ENCODE measurements at regions not wholly inside any gene's neighbourhood (a gene's known extent, or its start where the extent isn't known, plus 50 kb on each side); places are given as distances from the start of the nearest gene placed in this dataset.
A peak's percentile ranks its signal among the peaks of the same experiment; 100 is the strongest.
"Not testable (repeated sequence)": the region's sequence is repeated elsewhere in the genome, so short reads cannot be mapped to it uniquely, and the experiment has no call there.

DNA sequence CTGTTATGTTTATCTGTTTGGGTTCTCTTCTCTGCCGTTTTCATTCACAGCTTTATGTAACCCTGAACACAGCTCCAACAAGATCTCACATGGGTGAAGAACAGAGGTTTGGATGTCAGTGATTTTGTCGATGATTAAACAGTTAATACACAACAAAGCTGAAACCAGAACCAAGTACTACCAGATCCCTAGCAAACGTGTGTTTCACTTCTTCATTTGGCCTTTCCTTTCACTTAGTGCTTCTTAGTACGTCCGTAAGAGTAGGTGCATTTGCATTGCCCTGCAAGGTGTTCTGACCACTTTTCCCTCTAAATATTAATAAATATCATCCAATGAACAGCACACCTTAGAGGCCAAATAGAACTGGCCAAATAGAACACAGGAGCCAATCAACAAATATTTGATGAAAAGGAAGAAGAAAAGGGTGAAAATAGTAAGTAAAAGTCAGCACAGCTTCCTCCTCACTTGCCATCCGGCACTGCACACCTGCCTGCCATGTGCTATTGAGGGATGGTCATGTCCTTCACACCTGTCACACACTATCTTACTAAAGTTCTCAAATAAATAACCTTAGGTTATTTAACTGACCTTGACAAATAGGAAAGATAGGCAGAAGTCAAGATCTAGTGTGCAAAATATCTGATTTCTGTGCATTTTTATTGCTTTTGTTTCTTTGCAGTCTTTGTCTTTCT lies 252.6 kb upstream of the ANKRD30A start:
- no peak for DNase-seq (ENCODE audit: low read depth)

DNA sequence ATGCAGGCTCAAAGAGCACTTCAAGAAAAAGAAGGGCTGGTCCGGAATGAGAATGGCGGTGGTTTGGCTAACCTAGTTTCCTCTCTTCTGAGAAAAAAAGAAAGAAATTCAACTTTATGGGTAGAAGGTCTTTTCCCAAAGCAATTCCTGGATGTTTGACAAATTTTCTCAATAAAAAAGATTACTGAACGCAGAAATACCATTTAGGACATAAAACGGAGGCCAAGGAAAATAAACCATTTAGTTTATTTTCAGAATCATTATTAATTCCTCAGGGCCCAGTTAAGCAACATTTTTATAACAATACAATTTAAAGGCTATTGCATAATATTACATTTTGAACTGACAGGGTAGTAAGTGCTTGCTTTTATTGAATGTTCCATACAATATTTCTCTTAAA lies 284.6 kb upstream of the ANKRD30A start:
- DNase-seq (ENCODE audit: low read depth), result peak; percentile 25

DNA sequence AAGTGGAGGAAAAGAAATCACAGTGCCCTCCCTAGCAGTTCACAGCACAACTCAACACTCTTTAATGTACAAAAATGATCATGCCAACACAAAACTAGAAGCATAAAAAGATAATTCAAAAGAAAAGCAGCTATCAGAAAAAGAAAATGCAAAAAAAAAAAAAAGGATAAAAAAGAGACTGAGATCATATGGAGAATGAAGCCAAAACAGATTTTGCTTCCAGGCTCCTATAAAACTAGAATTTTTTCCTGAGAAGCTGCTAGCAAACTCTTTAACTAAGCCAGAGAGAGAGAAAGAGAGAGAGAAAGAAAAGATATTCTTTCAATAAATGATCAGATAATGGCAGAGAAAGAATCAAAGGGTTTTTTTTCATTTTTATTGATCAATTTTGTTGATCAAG lies 288.0 kb upstream of the ANKRD30A start:
- no peak for DNase-seq (ENCODE audit: low read depth)

DNA sequence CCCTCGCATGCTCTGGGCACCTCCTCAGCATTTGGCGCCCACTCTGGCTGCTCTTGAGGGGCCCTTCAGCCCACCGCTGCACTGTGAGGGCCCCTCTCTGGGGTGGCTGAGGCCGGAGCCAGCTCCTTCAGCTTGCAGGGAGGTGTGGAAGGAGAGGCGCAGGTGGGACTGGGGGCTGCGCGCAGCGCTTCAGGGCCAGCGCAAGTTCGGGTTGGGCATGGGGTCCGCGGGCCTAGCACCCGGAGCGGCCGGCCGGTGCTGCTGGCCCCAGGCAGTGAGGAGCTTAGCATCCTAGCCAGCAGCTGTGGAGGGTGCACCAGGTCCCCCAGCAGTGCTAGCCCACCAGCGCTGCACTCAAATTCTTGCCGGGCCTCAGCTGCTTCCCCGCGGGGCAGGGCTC lies 305.6 kb upstream of the ANKRD30A start:
- no peak for DNase-seq (ENCODE audit: low read depth)

DNA sequence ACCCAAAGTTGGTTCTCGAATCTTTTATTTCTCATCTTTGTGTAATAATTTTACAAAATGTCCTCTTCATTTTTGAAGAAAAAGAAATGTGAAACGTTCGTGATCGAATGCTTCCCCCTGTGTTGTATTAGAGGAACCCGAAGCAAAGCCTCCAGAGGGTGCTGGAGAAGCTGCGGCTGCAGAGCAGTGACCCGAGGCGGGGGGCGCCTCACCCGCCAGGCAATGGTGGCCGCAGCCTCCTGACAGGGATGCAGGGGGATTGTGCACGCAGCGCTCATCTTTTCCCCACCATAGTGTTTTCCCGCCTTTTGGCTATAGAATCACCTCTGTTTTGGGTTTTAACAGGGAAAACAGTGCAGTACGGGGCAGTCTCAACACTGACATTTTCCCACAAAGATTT lies 307.5 kb upstream of the ANKRD30A start:
- DNase-seq (ENCODE audit: low read depth), result no peak

DNA sequence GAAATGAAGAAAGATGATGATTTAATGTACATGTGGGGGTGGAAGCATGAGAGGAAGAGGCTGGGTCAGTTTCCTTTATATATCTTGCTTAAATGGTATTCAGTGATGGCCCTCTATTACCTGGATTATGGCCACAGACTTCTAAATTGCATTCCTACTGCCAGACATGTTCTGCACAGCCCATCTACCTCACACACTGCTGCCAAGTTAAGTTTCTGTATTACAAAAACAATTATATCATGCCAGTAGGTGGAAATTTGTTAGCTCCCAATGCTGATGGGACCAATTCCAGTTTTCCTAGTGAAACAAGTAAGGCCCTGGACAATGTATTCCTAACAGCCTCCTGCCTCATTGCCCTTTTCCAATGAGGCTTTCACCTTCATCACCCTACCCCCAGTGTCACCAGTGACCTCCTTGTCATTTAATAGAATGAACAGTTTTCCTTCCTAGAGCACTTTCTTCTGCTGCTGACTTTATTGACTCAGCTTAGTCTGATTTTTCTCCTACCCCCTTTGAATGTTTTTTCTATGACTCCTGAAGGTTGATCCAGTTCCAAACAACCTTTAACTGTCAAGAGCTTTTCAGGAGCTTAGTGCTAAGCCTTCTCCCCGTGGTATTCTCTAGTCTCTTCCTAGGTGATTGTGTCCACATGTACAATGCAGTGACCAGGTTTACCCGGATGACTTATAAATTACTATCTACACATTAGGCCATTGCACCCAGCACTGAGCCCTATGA lies 316.6 kb upstream of the ANKRD30A start:
- no peak for DNase-seq (ENCODE audit: low read depth)

DNA sequence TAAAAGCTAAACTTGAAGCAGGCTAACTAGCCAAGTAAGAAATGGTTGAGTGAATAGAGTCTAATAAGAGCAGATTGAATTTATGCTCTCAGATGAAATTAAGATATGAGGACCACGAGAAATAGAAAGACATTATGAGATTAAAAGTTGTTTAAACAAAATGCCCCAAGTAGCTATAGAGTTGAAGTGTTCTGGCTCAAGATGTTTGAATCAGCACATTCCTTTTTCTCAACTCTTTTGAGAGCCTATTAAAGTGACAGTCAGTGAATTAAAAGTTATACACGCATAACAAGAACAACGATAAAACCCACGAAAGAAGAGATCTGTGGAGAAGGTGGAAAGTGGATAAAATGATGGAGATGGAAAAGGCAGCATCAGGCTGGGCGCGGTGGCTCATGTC lies 322.2 kb upstream of the ANKRD30A start:
- no peak for DNase-seq (ENCODE audit: low read depth)

DNA sequence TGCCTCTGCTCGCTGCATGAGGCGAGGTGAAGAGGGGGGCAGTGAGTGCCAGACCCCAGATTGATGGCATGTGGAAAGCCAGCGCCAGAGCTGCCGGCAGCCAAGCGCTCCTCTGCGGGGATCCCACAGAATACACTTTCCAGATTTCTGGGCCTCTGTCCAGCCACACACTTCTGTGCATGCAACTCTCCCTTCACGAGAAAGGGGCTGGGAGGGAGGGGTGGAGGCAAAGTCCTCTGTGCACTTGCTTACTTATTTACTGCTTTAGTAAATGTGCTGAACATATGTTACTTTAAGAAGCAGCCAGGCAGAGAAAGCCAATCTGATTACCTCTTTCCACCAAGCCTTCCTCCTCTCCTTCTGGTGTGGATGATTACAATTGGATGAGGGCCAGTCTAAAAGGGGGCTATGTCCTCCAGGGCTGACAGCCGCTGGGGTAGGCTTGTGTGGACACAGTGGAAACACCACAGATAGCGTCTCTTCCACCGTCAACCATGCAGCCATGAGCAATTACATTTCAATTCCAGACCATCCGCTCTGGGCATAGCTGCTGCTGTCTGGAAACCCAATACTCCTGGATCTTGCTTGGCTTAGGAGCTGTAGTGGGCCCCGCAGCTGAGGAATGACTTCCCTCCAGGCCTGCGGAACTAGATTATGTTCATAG lies 322.8 kb upstream of the ANKRD30A start:
- DNase-seq (ENCODE audit: low read depth), result peak; percentile 30

DNA sequence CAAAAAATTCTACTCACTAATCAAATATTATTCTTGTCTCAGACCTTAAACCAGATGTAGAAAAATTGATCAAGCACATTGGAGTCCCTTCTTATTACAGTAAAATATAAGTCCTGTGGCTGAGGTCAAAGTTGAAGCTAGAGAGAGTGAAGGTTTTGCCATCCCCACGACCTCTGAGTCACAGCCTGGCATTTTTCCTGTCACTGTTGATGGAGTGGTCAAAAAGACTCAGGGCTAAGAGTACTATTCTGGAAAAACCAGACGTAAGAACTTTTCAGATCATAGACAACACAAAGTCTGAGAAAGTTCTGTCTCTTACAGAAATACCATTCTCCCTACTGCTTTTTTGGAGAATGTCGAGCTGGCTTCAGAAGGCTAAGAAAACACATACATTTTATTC lies 323.7 kb upstream of the ANKRD30A start:
- DNase-seq (ENCODE audit: low read depth), result no peak

DNA sequence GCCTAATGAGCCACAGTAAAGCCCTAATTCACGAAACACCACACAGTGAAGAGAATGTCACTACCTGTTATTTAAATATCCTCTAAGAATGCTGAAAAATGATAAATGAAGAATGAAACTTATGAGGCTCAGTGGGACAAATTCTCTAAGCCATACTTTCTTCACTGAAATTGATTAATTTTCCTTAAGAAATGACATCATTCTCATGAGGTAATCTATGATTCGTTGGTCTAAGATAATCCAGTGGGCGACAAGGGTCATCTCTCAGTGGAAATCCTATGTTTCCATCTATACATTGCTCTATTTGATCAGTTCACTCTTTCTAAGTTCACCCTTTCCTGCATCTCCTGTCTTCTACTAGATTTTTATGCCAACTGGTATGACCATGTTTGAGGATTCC lies 330.4 kb upstream of the ANKRD30A start:
- no peak for DNase-seq (ENCODE audit: low read depth)

DNA sequence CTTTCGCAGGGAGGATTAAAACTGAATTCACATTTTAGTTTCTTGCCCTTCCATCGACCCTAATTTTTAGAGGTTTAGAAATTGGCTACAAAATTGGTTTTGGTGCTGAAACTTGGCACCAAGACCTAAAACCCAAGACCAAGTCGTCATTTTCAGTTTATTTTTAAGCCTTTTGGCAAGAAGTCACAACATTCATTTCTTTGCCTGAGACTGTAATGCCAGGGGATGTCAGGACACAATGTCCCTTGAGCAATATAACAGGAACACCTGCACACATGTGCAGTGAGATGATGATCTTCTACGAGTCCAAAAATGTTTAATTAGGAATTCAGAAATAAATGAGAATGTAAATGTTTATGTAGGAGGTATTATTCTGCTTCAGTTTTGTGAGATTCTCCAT lies 335.4 kb upstream of the ANKRD30A start:
- no peak for DNase-seq (ENCODE audit: low read depth)

DNA sequence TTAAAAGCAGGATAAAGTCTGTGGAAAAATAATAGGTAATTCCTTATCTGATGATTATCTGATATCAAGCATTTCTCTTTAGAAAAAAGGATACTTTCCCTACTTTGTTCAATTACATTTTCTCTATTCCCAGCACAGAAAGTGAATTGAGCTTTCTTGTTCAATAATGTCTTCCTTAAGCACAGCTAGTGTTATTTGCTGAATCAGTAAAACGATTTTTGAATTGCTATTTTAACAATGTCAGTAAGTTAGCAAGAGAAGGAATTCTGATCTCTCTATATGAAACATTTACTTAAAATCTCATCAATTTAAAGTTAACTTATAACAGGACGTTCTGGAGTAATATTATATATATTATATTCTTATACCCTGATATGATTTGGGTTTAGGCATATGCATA lies 337.2 kb upstream of the ANKRD30A start:
- DNase-seq (ENCODE audit: low read depth), result no peak

DNA sequence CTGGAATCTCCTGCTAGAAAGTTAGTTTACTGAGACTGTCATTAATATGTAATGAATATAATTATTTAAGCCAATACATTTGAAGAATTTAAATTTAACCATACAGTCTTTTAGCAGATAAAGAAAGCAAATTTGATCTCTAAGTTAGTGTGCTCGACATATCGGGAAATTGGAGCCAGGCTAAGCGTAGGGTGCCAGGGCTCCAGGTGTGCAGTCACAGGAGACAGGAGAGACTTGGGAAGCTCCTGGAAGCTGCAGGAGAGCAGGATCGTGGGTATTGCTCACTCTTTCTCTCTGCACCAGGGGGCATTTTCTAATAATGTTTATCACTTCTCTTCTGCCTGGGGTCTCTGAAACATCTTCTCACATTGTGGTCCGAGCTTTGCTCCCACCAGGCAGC lies 342.0 kb upstream of the ANKRD30A start:
- no peak for DNase-seq (ENCODE audit: low read depth)

DNA sequence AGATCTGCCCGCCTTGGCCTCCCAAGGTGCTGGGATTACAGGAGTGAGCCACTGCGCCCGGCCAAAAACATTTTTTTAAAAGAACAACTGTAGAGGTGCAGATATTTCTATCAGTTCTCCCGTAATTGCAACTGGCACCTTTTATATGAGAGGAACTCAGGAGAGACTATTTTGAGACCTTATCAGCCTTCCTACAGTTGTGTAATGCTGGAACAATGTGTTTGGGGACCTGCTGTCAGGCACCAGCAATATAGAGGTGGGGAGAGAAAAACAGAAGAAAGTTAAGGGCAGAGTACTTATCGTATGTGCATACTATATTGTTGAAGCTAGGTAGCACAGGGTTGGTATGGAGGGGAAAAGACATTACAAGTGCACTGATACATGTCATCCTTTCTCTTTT lies 343.8 kb upstream of the ANKRD30A start:
- no peak for DNase-seq (ENCODE audit: low read depth)

DNA sequence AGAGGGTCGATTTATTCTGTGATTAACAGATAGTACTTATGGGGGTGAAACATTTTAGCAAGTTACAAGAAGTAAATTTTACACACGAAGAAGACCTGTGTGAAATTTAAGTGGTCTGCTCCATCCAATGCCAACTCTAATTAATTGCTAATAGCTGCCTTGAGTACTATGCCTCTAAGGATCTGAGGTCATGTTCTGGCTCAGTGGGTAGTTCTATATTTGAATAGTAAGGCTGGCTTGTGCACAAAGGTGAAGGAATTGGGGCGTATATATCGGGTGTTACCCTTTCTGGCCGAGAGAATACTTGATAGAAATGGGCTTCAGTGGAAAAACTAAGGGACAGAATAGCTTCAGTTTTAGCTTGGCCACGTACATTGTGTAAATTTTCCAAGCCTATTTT lies 345.2 kb upstream of the ANKRD30A start:
- DNase-seq (ENCODE audit: low read depth), result no peak

DNA sequence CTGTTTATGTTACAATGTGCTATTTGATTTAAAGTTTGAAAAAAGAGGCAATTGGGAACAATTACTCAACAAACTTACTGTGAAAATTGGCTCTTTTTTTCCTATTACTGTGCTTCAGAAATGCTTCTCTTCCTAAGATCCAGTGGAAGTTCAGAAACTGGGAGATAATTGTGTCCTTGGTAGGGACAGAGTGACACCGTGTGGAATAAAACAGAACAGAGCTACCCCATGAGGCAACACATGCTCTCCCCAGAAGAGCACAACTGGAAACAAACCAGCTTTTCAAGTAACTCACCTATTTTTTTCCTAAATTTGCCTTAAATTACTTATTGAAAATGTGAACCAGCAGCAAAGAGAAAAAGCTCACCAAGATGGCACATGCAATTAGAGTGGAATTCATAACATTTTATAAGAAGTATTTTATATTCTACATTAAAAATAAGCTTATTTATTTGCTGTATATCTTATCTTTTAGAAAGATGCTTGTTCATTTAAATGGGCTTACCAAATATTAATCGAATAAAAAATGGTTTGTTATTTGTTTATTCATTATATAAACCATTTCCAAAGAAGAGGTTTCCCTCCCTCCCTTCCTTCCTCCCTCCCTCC lies 346.1 kb upstream of the ANKRD30A start:
- peak; percentile 71 for DNase-seq (ENCODE audit: low read depth)

DNA sequence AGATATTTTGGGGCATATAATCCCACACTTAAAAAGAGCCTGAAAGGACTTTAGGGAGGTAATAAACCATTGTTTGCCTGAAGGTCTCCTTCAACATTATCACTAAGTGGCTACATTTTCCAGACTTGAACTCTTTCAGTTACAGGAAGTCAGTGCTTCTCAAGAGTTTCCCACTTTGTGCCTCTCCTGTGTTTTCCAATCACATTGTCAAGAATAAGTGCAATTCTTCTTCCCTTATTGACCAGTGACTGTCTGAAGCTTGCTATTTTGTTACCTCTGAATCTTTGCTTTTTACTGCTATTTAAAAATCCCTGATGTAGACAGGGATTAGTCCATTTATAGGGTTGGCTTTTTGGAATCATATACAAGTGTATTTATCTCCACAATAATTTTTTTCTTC lies 346.7 kb upstream of the ANKRD30A start:
- no peak for DNase-seq (ENCODE audit: low read depth)

DNA sequence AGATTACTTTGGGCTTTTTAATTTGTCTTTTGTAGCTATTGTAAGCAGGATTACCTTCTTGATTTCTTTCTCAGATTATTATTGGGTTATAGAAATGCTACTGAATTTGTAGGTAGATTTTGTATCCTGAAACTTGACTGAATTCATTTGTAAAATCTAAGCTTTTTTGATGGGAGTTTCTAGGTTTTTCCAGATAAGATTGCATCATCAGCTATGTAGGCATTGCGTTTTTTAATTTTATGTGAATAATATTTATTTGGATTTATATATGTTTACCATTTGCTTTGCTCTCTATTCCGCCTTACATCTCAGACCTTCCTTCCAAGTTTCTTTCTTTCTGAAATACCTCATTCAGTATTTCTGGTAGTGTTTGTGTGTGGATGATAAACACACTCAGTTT lies 351.7 kb upstream of the ANKRD30A start:
- no peak for DNase-seq (ENCODE audit: low read depth)

DNA sequence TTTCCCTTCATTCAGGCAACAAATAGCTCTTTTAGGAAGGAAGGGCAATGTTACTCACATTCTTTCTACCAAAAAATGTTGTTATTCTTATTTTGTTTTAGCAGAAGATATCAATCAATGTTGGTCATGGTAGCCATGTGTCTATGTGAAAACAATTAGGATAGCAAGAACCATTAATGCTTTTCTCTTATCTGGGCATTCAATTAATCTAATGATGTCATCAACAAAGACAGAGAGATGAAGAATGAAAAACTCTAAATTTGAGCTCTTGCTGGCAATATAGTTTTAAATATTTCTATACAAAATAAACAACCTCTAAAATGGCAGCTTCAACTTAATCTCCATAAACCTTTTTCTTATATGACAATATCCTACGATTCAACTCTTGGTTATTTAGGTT lies 353.7 kb upstream of the ANKRD30A start:
- DNase-seq (ENCODE audit: low read depth), result peak; percentile 9

DNA sequence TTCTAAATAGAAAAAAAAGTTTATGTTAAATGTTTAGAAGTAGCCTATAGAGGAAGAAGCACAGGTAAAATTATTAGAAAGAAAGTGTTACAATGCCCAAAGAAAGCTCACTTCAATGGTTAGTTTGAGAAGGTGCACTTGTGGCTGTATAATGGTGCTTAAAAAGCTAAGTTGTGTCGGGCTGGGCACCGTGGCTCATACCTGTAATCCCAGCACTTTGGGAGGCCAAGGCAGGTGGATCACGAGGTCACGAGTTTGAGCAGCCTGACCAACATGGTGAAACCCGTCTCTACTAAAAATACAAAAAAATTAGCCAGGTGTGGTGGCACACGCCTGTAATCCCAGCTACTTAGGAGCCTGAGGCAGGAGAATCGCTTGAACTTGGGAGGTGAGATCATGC lies 355.7 kb upstream of the ANKRD30A start:
- not testable (repeated sequence) for DNase-seq (ENCODE audit: low read depth)

DNA sequence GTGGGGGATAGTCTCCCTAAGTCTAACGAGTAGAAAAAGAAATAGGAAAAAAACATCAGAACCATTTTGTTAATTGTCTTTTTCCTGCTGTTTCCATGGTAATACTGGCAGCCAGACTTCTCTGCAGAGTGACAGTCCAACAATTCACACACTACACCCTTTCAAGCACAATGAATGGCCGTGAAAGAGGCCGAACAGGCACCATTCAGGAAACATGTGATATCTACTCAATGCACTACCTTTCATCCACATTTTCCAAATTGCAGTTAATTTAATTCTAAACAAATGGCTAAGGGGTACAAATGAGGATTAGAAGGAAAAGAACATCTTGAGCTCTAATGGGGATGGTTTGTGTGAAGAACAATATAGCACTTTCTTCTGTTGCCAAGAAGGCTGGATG lies 358.5 kb upstream of the ANKRD30A start:
- DNase-seq (ENCODE audit: low read depth), result no peak

DNA sequence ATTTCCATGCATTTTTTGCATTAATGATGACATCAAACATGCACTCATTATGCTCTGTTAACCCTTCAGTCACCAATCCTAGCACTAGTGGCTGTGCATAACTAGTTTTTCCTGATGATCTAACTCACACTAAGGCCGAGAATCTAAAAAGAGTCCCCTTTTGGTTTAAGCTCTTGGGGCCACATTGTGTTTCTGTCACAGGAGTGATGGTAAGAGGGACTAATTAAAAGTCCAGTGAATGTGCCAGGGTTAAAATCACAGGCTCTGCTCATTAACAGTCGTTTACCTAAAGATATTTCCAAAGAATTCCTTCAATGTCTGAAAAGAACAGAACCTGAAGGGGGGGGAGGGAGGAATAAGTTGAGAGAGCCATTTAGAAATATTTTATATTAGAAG lies 359.0 kb upstream of the ANKRD30A start:
- no peak for DNase-seq (ENCODE audit: low read depth)

DNA sequence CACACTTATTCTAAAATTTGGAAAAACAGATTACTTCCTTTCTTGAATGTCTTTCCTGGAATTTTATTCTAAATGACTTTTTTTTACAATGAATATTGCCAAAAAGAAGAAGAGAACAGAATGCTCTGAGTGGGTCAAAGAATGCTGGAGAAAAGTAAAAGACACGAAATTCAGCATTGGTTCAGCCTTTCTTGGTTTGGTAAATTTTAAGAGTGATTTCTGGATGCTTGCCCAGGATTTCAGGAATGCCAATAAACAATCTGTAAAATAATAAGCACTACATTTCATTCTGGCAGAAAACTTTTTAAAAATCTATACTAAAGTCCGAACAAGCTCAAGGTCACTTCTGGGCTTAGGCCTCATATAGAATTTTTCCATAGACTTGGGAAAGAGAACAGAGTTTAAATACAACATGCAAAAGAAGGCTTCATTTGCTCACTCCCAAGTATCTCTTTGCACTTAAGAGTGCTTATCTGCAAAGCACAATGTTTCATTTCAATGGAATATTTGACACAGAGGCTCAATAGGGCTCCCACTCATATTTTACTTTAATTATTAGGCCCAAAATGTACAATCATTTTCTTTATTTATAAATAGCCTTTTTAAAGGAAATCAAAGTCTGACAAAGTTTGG lies 359.5 kb upstream of the ANKRD30A start:
- DNase-seq (ENCODE audit: low read depth), result peak; percentile 66
